ENCODE measurements at regions not wholly inside any gene's neighbourhood (a gene's known extent, or its start where the extent isn't known, plus 50 kb on each side); places are given as distances from the start of the nearest gene placed in this dataset.

DNA sequence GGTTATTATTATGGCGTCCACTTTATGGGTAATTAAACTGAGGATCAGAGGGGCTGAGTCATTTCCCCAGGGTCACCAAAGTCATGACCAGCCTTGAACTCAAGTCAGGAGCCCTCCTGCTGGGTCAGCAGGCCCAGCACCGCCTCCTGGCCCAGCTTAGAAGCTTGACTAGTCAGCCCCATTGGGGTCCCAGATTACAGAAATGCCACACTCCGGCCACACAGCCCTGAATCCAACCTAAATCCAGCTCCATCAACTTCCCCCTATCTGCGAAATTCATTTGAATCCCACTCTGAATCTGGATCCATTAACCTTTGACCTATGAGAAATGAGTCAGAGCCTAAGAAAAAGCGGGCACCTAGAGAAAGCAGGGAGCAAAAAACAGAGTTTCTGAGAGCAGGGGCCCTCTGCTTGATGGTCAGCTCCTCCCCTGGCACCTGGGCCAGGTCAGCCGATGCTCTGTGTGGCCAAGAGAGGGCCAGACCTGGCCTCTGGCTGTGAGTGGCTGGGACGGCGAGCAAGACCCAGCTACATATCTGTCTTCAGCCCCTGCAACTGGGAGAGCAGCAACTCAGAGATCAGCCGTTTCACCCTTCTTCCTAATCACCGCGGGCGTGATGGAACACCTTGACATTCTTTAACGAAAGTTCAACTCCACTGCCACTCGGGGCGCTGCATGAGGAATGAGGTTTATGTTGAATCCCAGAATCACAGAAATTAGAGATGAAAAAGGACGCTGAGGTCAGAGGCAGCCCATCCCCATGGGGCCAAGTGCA is 196.1 kb downstream of the TRIM29 start:
- H3K27me3 ChIP-seq (ENCODE audit: low read depth): no peaks in the 10 kb centered on the region
- no peaks in the 10 kb centered on the region for H3K4me1 ChIP-seq
- H3K36me3 ChIP-seq (replicated peaks): no peaks in the 10 kb centered on the region
- H3K4me3 ChIP-seq: no peak overlapping the region
- in situ Hi-C loops (cut with MboI; ENCODE audit: low sequenced_read_pairs): no loop called here
- H3K9me3 ChIP-seq: no peaks in the 10 kb centered on the region
- no peak for DNase-seq (ENCODE audit: low spot score in 2 of 2)

GRCh38 chr11:119941171-119941570 is 196.7 kb downstream of the TRIM29 start:
- Histone ChIP-seq H3K36me3 (replicated peaks) (no peaks in the 10 kb centered on the region), H3K4me3 (no peak overlapping the region), H3K4me1 (no peaks in the 10 kb centered on the region), H3K9me3 (no peaks in the 10 kb centered on the region), H3K27me3 (ENCODE audit: low read depth) (no peaks in the 10 kb centered on the region)
- no peak for DNase-seq (ENCODE audit: low spot score in 2 of 2)
- in situ Hi-C loops (cut with MboI; ENCODE audit: low sequenced_read_pairs): no loop called here

- H3K27me3 ChIP-seq (ENCODE audit: low read depth): no peaks in the 10 kb centered on the region
- in situ Hi-C loops (cut with MboI; ENCODE audit: low sequenced_read_pairs): no loop called here
Measured at GRCh38 chr11:119940401-119940976, 197.4 kb downstream of the TRIM29 start.

DNA sequence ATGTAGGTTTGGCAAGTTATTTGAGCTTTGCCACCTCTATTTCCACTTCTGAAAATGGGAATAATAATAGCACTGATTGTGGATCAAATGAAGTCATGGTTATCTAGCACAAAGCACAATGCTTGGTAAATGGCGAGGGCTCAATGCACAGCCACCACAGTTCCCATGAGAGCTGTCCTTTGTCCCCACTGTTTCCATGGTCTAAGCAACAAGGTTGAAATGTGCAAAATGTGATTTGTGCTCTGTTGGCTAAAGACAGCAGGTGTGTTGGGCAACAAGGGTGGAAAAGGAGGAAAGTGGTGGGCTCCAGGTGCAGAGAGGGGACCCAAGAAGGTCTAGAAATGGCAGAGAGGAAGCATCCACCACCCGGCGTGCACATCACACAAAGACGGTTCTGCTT is 200.5 kb downstream of the TRIM29 start:
- Histone ChIP-seq H3K4me1 (no peaks in the 10 kb centered on the region), H3K4me3 (no peak overlapping the region)

More at GRCh38 chr11:119940401-119940976, 197.4 kb downstream of the TRIM29 start:
- no peak for DNase-seq (ENCODE audit: low spot score in 2 of 2)
- H3K9me3 ChIP-seq: no peaks in the 10 kb centered on the region
- no peak overlapping the region for H3K4me3 ChIP-seq
- no peaks in the 10 kb centered on the region for H3K4me1 ChIP-seq
- H3K36me3 ChIP-seq (replicated peaks): no peaks in the 10 kb centered on the region

GRCh38 chr11:119936426-119936825 is 201.5 kb downstream of the TRIM29 start:
- H3K9me3 ChIP-seq: no peaks in the 10 kb centered on the region
- no peaks in the 10 kb centered on the region for H3K36me3 ChIP-seq (replicated peaks)
- in situ Hi-C loops (cut with MboI; ENCODE audit: low sequenced_read_pairs): no loop called here
- no peak for DNase-seq (ENCODE audit: low spot score in 2 of 2)
- H3K4me3 ChIP-seq: no peak overlapping the region
- H3K4me1 ChIP-seq: no peaks in the 10 kb centered on the region
- no peaks in the 10 kb centered on the region; the same call in 1 of the 2 replicates for H3K27me3 ChIP-seq (ENCODE audit: low read depth)

More for the DNA sequence above, 200.5 kb downstream of the TRIM29 start:
- Histone ChIP-seq H3K36me3 (replicated peaks) (no peaks in the 10 kb centered on the region), H3K9me3 (no peaks in the 10 kb centered on the region), H3K27me3 (ENCODE audit: low read depth) (no peaks in the 10 kb centered on the region)
- no peak for DNase-seq (ENCODE audit: low spot score in 2 of 2)
- in situ Hi-C loops (cut with MboI; ENCODE audit: low sequenced_read_pairs): no loop called here

DNA sequence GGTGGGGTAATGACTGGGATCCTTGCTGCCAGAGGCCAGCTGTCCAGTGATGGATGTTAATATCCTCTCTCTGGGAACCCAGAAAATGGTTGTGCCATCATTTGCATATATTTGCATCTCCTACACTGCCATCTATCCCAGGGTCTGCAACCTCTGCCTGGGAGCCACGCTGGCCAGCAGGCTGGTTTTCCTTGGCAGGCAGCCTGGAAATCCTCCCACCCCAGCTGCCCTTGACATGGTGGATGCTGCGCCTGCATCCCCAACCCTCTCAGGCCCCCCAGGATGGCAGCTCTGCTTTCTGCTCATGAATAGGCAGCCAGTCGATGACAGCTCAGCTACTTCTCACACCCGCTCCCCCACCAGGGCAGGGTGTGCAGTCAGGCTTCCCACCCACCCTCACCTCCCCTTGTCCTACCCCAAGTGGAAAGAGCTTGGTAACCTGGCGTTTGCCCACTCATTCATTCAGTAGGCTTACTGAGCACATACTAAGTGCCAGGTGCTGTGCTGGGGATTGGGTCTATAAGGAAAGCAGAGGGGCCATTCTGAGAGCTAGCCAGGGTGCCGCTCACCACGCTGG is 202.5 kb downstream of the TRIM29 start:
- Histone ChIP-seq H3K4me1 (no peaks in the 10 kb centered on the region), H3K4me3 (no peak overlapping the region), H3K27me3 (ENCODE audit: low read depth) (no peaks in the 10 kb centered on the region; the same call in 1 of the 2 replicates), H3K36me3 (replicated peaks) (no peaks in the 10 kb centered on the region), H3K9me3 (no peaks in the 10 kb centered on the region)
- in situ Hi-C loops (cut with MboI; ENCODE audit: low sequenced_read_pairs): no loop called here
- no peak for DNase-seq (ENCODE audit: low spot score in 2 of 2)

DNA sequence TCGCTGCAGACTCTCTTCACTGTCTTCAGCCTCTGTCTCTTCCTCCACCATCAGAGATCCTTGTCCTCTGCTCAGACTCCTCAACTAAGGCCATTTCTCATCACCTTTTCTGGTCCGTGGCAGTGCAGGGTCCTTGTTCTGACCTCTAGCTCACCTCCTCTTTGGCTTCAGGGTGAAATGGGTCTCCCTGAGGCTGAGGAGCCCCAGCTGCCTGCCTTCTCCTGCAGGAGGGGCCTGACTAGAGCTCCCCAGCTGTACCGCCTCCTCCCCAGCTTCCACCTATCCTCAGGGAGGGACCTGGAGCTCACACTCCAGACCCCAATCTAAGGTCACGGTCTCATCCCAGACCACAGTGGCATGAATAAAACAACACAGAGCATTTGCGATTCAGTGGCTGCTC is 203.0 kb downstream of the TRIM29 start:
- no peaks in the 10 kb centered on the region for H3K36me3 ChIP-seq (replicated peaks)
- no peaks in the 10 kb centered on the region for H3K9me3 ChIP-seq
- in situ Hi-C loops (cut with MboI; ENCODE audit: low sequenced_read_pairs): no loop called here
- peaks cover under 1% of the 10 kb centered on the region for H3K27me3 ChIP-seq (ENCODE audit: low read depth)
- no peak for DNase-seq (ENCODE audit: low spot score in 2 of 2)
- no peaks in the 10 kb centered on the region for H3K4me1 ChIP-seq
- no peak overlapping the region for H3K4me3 ChIP-seq

- no peak for DNase-seq (ENCODE audit: low spot score in 2 of 2)
- in situ Hi-C loops (cut with MboI; ENCODE audit: low sequenced_read_pairs): no loop called here
- no peaks in the 10 kb centered on the region for H3K9me3 ChIP-seq
- H3K4me3 ChIP-seq: no peak overlapping the region
- H3K27me3 ChIP-seq (ENCODE audit: low read depth): peaks cover 4% of the 10 kb centered on the region
- no peaks in the 10 kb centered on the region for H3K4me1 ChIP-seq
- H3K36me3 ChIP-seq (replicated peaks): no peaks in the 10 kb centered on the region
Measured at GRCh38 chr11:119934267-119934666, 203.6 kb downstream of the TRIM29 start.

GRCh38 chr11:119933584-119933983 is 204.3 kb downstream of the TRIM29 start:
- H3K27me3 ChIP-seq (ENCODE audit: low read depth): peaks cover 4% of the 10 kb centered on the region
- H3K4me1 ChIP-seq: no peaks in the 10 kb centered on the region
- in situ Hi-C loops (cut with MboI; ENCODE audit: low sequenced_read_pairs): no loop called here
- no peaks in the 10 kb centered on the region for H3K9me3 ChIP-seq
- no peak overlapping the region for H3K4me3 ChIP-seq
- no peaks in the 10 kb centered on the region for H3K36me3 ChIP-seq (replicated peaks)
- DNase-seq (ENCODE audit: low spot score in 2 of 2): no peak

DNA sequence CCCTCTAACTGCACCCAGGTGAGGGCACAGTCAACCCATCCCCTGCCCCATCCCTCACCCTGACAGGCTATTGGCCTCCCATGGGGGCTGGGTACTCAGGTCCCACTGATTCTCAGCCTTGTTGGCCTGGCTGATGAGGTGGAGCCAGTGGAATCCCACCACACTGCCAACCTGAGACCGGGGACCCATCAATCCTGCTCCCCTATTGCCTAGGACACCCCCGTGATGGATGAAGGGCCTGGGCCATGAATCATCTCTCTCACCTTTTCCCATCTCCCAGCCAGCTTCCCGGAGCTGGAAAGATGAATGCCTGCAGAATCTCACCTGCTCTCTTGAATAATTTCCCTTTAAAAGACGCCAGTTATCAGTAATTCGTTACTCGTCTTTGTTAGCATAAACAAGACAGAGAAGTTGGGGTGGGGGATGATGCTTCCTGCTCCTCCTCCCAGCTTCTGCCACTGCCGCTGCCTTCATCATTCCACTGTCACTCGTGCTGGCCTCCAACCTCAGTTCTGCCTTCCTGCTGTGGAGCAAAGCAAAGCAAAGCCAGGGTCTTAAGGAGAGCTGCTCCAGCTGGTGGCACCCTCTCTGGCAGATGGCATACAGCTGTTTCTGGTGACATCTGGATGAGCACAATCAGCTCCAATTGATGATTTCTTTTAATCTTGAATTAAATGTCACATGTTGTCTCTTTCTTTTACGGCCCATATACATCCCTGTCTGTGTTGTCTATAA is 204.0 kb upstream of the NECTIN1 start:
- in situ Hi-C loops (cut with MboI; ENCODE audit: low sequenced_read_pairs): no loop called here
- peaks cover 4% of the 10 kb centered on the region for H3K27me3 ChIP-seq (ENCODE audit: low read depth)
- no peak for DNase-seq (ENCODE audit: low spot score in 2 of 2)
- H3K4me1 ChIP-seq: no peaks in the 10 kb centered on the region
- no peaks in the 10 kb centered on the region for H3K36me3 ChIP-seq (replicated peaks)
- no peaks in the 10 kb centered on the region for H3K9me3 ChIP-seq
- H3K4me3 ChIP-seq: no peak overlapping the region

DNA sequence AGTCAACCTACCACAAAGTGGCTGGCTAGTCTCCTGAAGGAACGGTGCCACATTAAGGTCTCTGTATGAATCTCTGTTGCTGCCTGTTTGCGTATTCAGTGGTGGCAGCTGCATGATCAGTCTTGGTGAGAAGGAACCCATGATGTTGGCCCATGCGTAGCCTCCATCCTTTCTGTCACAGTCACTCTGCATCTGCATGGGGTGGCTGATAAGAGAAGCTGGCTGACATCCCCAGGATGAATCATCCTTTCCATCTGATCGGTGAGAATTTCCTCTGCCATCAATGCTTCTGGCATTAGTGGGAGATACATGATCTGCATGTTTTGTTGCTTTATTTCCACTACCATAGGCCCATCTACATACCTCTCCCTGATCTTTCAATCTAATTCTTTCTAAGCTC is 199.0 kb upstream of the NECTIN1 start:
- H3K9me3 ChIP-seq: no peaks in the 10 kb centered on the region
- no peak overlapping the region for H3K4me3 ChIP-seq
- H3K27me3 ChIP-seq (ENCODE audit: low read depth): peaks cover 7% of the 10 kb centered on the region
- no peak for DNase-seq (ENCODE audit: low spot score in 2 of 2)
- no peaks in the 10 kb centered on the region for H3K36me3 ChIP-seq (replicated peaks)
- in situ Hi-C loops (cut with MboI; ENCODE audit: low sequenced_read_pairs): no loop called here
- H3K4me1 ChIP-seq: no peaks in the 10 kb centered on the region

DNA sequence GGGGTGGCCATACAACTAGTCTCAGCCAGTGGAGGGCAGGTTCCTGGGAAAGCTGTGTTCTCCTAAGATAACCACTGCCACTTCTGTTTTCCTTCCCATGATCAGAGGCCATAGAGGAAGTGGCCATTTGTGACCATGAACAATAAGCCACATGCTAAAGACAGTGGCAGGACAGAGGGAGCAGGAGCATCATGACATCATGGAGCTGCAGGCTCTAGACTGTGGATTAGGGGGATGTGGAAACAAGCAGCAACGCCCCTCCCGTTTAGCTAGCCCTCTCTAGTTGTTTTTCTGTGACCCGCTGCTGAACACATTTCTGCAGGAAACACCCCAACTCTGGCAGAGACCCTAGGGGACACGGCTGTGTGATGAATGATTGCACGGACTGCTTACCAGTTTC is 195.0 kb upstream of the NECTIN1 start:
- in situ Hi-C loops (cut with MboI; ENCODE audit: low sequenced_read_pairs): no loop called here
- H3K4me1 ChIP-seq: no peaks in the 10 kb centered on the region
- H3K27me3 ChIP-seq (ENCODE audit: low read depth): peaks cover 33% of the 10 kb centered on the region
- H3K9me3 ChIP-seq: no peaks in the 10 kb centered on the region
- no peak for DNase-seq (ENCODE audit: low spot score in 2 of 2)
- H3K36me3 ChIP-seq (replicated peaks): no peaks in the 10 kb centered on the region
- no peak overlapping the region for H3K4me3 ChIP-seq

GRCh38 chr11:119921571-119921970 is 192.6 kb upstream of the NECTIN1 start:
- DNase-seq (ENCODE audit: low spot score in 2 of 2): no peak
- Histone ChIP-seq H3K36me3 (replicated peaks) (no peaks in the 10 kb centered on the region), H3K4me3 (no peak overlapping the region), H3K27me3 (ENCODE audit: low read depth) (peaks cover 46% of the 10 kb centered on the region), H3K9me3 (no peaks in the 10 kb centered on the region), H3K4me1 (no peaks in the 10 kb centered on the region)
- in situ Hi-C loops (cut with MboI; ENCODE audit: low sequenced_read_pairs): no loop called here

Data from HAP-1 (cell line).